Common myeloid progenitor, CD34-positive (primary cell): ENCODE measurements at regions not wholly inside any gene's neighbourhood (a gene's known extent, or its start where the extent isn't known, plus 50 kb on each side); places are given as distances from the start of the nearest gene placed in this dataset.
A peak's percentile ranks its signal among the peaks of the same experiment; 100 is the strongest.

Experiments
- CTCF ChIA-PET: fragments of 350-600 bp; sonication (Branson Sonifier 250); formaldehyde crosslinking; loops from one replicate; lab custom pipeline; 2021; ENCODE audit warnings: antibody characterized with exemption; lab: Charles Lee
- POLR2A ChIA-PET: fragments of 350-600 bp; sonication (Branson Sonifier 250); formaldehyde crosslinking; loops from one replicate; lab custom pipeline; 2021; ENCODE audit warnings: antibody characterized with exemption; lab: Charles Lee
- DNase-seq, 3 donors: peaks; one replicate each; pipeline versions ENCODE4 v3.0.0 to v3.0.0-alpha.2; 2013
- H3K27ac ChIP-seq, 2 experiments: 1 replicate in 1 of 2; 2 replicates in 1 of 2; pipeline ENCODE4 v1.7.0; 2013; ENCODE audit warnings: inconsistent platforms in 2 of 2, low read length in 2 of 2, mild to moderate bottlenecking in 2 of 2, low read depth in 1 of 2, moderate library complexity in 1 of 2; ENCODE audit not compliant: severe bottlenecking in 2 of 2, insufficient read depth in 1 of 2, poor library complexity in 1 of 2
- H3K27me3 ChIP-seq, 5 experiments: replicated peaks in 2 of 5; 1 replicate in 3 of 5; 2 replicates in 2 of 5; pipeline versions ENCODE4 v1.6.1 to v1.7.0; 2013; ENCODE audit warnings: low read length in 4 of 5, mild to moderate bottlenecking in 2 of 5, moderate library complexity in 2 of 5, inconsistent platforms in 1 of 5; ENCODE audit not compliant: insufficient read depth in 5 of 5, control insufficient read depth in 4 of 5
- H3K36me3 ChIP-seq, 4 experiments: 1 replicate in 2 of 4; 2 replicates in 2 of 4; pipeline versions ENCODE4 v1.6.1 to v1.7.0; 2013; ENCODE audit warnings: low read length in 3 of 4, control low read depth in 1 of 4, mild to moderate bottlenecking in 1 of 4; ENCODE audit not compliant: control insufficient read depth in 4 of 4, insufficient read depth in 4 of 4
- H3K4me1 ChIP-seq, 4 experiments: 1 replicate in 3 of 4; 2 replicates in 1 of 4; pipeline versions ENCODE4 v1.6.1 to v1.7.1; 2013; ENCODE audit warnings: low read length in 3 of 4, mild to moderate bottlenecking in 3 of 4, control low read depth in 1 of 4, inconsistent platforms in 1 of 4, moderate library complexity in 1 of 4; ENCODE audit not compliant: control insufficient read depth in 4 of 4, insufficient read depth in 4 of 4; ENCODE audit errors: control extremely low read depth in 1 of 4
- H3K4me3 ChIP-seq, 7 experiments: 1 replicate in 4 of 7; 2 replicates in 3 of 7; pipeline versions ENCODE4 v1.5.1 to v1.7.0; 2013; ENCODE audit warnings: mild to moderate bottlenecking in 7 of 7, low read length in 6 of 7, moderate library complexity in 6 of 7, inconsistent platforms in 2 of 7, low read depth in 2 of 7, control low read depth in 1 of 7; ENCODE audit not compliant: insufficient read depth in 4 of 7, control insufficient read depth in 1 of 7; ENCODE audit errors: extremely low read depth in 1 of 7
- H3K9me3 ChIP-seq, 5 experiments: 1 replicate in 4 of 5; 2 replicates in 1 of 5; pipeline versions ENCODE4 v1.6.1 to v1.7.1; 2013; ENCODE audit warnings: low read length in 4 of 5, mild to moderate bottlenecking in 2 of 5, inconsistent platforms in 1 of 5, low read depth in 1 of 5, moderate library complexity in 1 of 5; ENCODE audit not compliant: control insufficient read depth in 4 of 5, insufficient read depth in 2 of 5; ENCODE audit errors: control extremely low read depth in 1 of 5
- WGBS: methylation state at CpG from one replicate; pipeline ENCODE4 v1.1.5; 2013; ENCODE audit not compliant: insufficient coverage; 5-methylcytosine and 5-hydroxymethylcytosine counted together

GRCh38 chr6:152836523-152836922, 85.9 kb downstream of the VIP start:
- H3K36me3 ChIP-seq, result no peaks in the 10 kb centered on the region
- DNase-seq, result no peak
- ChIA-PET POLR2A (no interaction called here), CTCF (no interaction called here)
- H3K4me1 ChIP-seq, result no peaks in the 10 kb centered on the region
- H3K4me3 ChIP-seq, result no peak overlapping the region
- no peaks in the 10 kb centered on the region for H3K27me3 ChIP-seq
- WGBS, result 22% methylated on average over 1 of the region's 1 CpG
- no peak overlapping the region for H3K27ac ChIP-seq
- H3K9me3 ChIP-seq, result peaks cover 0 to 4% (median 0%) of the 10 kb centered on the region in 5 experiments

GRCh38 chr6:152845421-152845820, 94.8 kb downstream of the VIP start:
- Histone ChIP-seq H3K9me3 (peaks cover 0 to 5% (median 3%) of the 10 kb centered on the region in 5 experiments), H3K27me3 (no peaks in the 10 kb centered on the region), H3K27ac (no peak overlapping the region), H3K4me1 (no peaks in the 10 kb centered on the region), H3K36me3 (no peaks in the 10 kb centered on the region), H3K4me3 (no peak overlapping the region)
- ChIA-PET POLR2A (no interaction called here), CTCF (no interaction called here)
- DNase-seq, result no peak

GRCh38 chr6:152846825-152847224, 96.2 kb downstream of the VIP start:
- Histone ChIP-seq H3K27ac (no peak overlapping the region), H3K9me3 (peaks cover 0 to 5% (median 3%) of the 10 kb centered on the region in 5 experiments), H3K4me3 (no peak overlapping the region), H3K36me3 (no peaks in the 10 kb centered on the region), H3K4me1 (no peaks in the 10 kb centered on the region), H3K27me3 (no peaks in the 10 kb centered on the region)
- peak in 2 of 3 donors; percentile 10 to 19 for DNase-seq
- 100% methylated on average over 4 of the region's 5 CpGs for WGBS
- POLR2A ChIA-PET, result no interaction called here
- CTCF ChIA-PET, result no interaction called here

GRCh38 chr6:152848919-152849318, 98.3 kb downstream of the VIP start:
- H3K36me3 ChIP-seq, result no peaks in the 10 kb centered on the region
- H3K27ac ChIP-seq, result no peak overlapping the region
- no peaks in the 10 kb centered on the region for H3K4me1 ChIP-seq
- H3K27me3 ChIP-seq, result no peaks in the 10 kb centered on the region
- no peak for DNase-seq
- no peak overlapping the region for H3K4me3 ChIP-seq
- CTCF ChIA-PET, result interaction anchor here (0.5 to 1.1 kb wide), 4 partner anchors 18 to 1150 kb away, joined by 3 to 4 read pairs (median 3); no protein-coding TSS in a partner anchor
- WGBS, result 100% methylated on average over 3 of the region's 3 CpGs
- peaks cover 0 to 5% (median 3%) of the 10 kb centered on the region in 5 experiments for H3K9me3 ChIP-seq
- POLR2A ChIA-PET, result no interaction called here

GRCh38 chr6:152854086-152854795, 103.6 kb downstream of the VIP start:
- Histone ChIP-seq H3K27ac (no peak overlapping the region), H3K4me1 (no peaks in the 10 kb centered on the region), H3K36me3 (no peaks in the 10 kb centered on the region), H3K27me3 (no peaks in the 10 kb centered on the region), H3K9me3 (no peaks in the 10 kb centered on the region), H3K4me3 (no peak overlapping the region)
- ChIA-PET POLR2A (no interaction called here), CTCF (interaction anchor here (0.7 kb wide), 1 partner anchor 39 kb away, joined by 4 read pairs; no protein-coding TSS in a partner anchor)
- no CpG with 5 or more reads among the region's 3 CpGs for WGBS
- no peak for DNase-seq

- Histone ChIP-seq H3K9me3 (no peaks in the 10 kb centered on the region), H3K4me1 (no peaks in the 10 kb centered on the region), H3K27ac (no peak overlapping the region), H3K36me3 (no peaks in the 10 kb centered on the region), H3K4me3 (no peak overlapping the region), H3K27me3 (peaks cover 0 to 4% (median 0%) of the 10 kb centered on the region in 5 experiments)
- DNase-seq, result no peak
- 94% methylated on average over 1 of the region's 2 CpGs for WGBS
- POLR2A ChIA-PET, result no interaction called here
- CTCF ChIA-PET, result no interaction called here
Observed at GRCh38 chr6:152858141-152858540, 107.5 kb downstream of the VIP start.

- H3K27ac ChIP-seq, result no peak overlapping the region
- CTCF ChIA-PET, result interaction anchor here (1.1 kb wide), 2 partner anchors 88 to 90 kb away, joined by 3 read pairs; no protein-coding TSS in a partner anchor
- WGBS, result 73% methylated on average over 6 of the region's 6 CpGs
- POLR2A ChIA-PET, result no interaction called here
- DNase-seq, result no peak
- H3K4me3 ChIP-seq, result no peak overlapping the region
- no peaks in the 10 kb centered on the region for H3K4me1 ChIP-seq
- no peaks in the 10 kb centered on the region for H3K9me3 ChIP-seq
- no peaks in the 10 kb centered on the region for H3K36me3 ChIP-seq
- peaks cover 0 to 4% (median 0%) of the 10 kb centered on the region in 5 experiments for H3K27me3 ChIP-seq
Observed at GRCh38 chr6:152859225-152859624, 108.6 kb downstream of the VIP start.
